ENCODE measurements at regions not wholly inside any gene's neighbourhood (a gene's known extent, or its start where the extent isn't known, plus 50 kb on each side); places are given as distances from the start of the nearest gene placed in this dataset.

GRCh38 chr6:137651178-137651577 lies 157.0 kb upstream of the OLIG3 start:
- H2AK5ac ChIP-seq (ENCODE audit: low read depth, low read length) = no peak overlapping the region
- H3K9ac ChIP-seq (ENCODE audit: low read depth, low read length) = no peak overlapping the region
- POLR2A ChIA-PET (ENCODE audit: unreplicated experiment) = no interaction called here
- no peak overlapping the region for H2AK9ac ChIP-seq (replicated peaks; ENCODE audit: low read depth, low read length, poor library complexity)
- no peak overlapping the region for H2AFZ ChIP-seq (replicated peaks; ENCODE audit: low read length, poor library complexity)
- H2BK20ac ChIP-seq (ENCODE audit: low read depth, low read length) = no peak overlapping the region
- no peaks in the 10 kb centered on the region for H3K36me3 ChIP-seq (ENCODE audit: control insufficient read depth, insufficient read depth, low read length)
- H4K5ac ChIP-seq (ENCODE audit: low read depth, low read length) = no peak overlapping the region
- H4K91ac ChIP-seq (ENCODE audit: insufficient read depth, low read depth, low read length) = no peak overlapping the region
- H3K9me3 ChIP-seq (ENCODE audit: control insufficient read depth, insufficient read depth, low read length) = peaks cover 5% of the 10 kb centered on the region; the same call in 1 of the 2 replicates
- H2BK15ac ChIP-seq (ENCODE audit: low read depth, low read length) = no peak overlapping the region
- no peak overlapping the region for H2BK120ac ChIP-seq (ENCODE audit: low read depth, low read length)
- no peak overlapping the region for H2BK5ac ChIP-seq (ENCODE audit: low read depth, low read length, poor library complexity, severe bottlenecking)
- no peak overlapping the region for H4K8ac ChIP-seq (ENCODE audit: low read depth in 2 of 2, low read length in 2 of 2)
- H3K56ac ChIP-seq (ENCODE audit: extremely low read depth, insufficient read depth, low read length) = no peak overlapping the region
- no peaks in the 10 kb centered on the region for H3K4me1 ChIP-seq (ENCODE audit: control insufficient read depth, insufficient read depth, low read length)
- H3K4ac ChIP-seq (ENCODE audit: low read depth, low read length) = no peak overlapping the region
- no peak overlapping the region for H3K4me2 ChIP-seq (ENCODE audit: low read depth, low read length)
- no peak for DNase-seq
- CTCF ChIA-PET = no interaction called here
- H4K20me1 ChIP-seq (ENCODE audit: insufficient read depth, low read length) = no peaks in the 10 kb centered on the region
- dilution Hi-C loops (cut with HindIII; ENCODE audit: low sequenced_read_pairs, unreplicated experiment) = no loop called here
- no TSS peak for BruUV-seq (replicated peaks)
- intact Hi-C loops (cut with micrococcal nuclease) = no loop called here
- H3K79me1 ChIP-seq (ENCODE audit: low read depth in 1 of 2, low read length in 2 of 2) = no peaks in the 10 kb centered on the region
- peaks cover 2% of the 10 kb centered on the region; the same call in 1 of the 2 replicates for H3K27me3 ChIP-seq (ENCODE audit: control insufficient read depth, insufficient read depth, low read length)
- H3K4me3 ChIP-seq (ENCODE audit: insufficient read depth, low read depth, low read length) = no peak overlapping the region
- no peak overlapping the region for H3K18ac ChIP-seq (ENCODE audit: low read depth, low read length)
- TF ChIP-seq RFX5 (IDR thresholded peaks at IDR 0.05; ENCODE audit: low read depth, low read length) (no peak), FOS (IDR thresholded peaks at IDR 0.05; ENCODE audit: low read depth, low read length) (no peak), MXI1 (IDR thresholded peaks at IDR 0.05; ENCODE audit: borderline replicate concordance, low read depth, low read length) (no peak), MAFK (IDR thresholded peaks at IDR 0.05; ENCODE audit: low read depth, low read length) (no peak), NFE2L2 (IDR thresholded peaks at IDR 0.05; ENCODE audit: low read depth, low read length) (no peak), RAD21 (IDR thresholded peaks at IDR 0.05; ENCODE audit: low read length) (no peak), CTCF (conservative IDR thresholded peaks at IDR 0.05; ENCODE audit: low read depth, low read length) (no peak), MAZ (IDR thresholded peaks at IDR 0.05; ENCODE audit: borderline replicate concordance, low read depth, low read length) (no peak), SMC3 (IDR thresholded peaks at IDR 0.05; ENCODE audit: low read depth, low read length) (no peak), BHLHE40 (IDR thresholded peaks at IDR 0.05; ENCODE audit: low read depth, low read length) (no peak), RCOR1 (IDR thresholded peaks at IDR 0.05; ENCODE audit: insufficient replicate concordance, low read length) (no peak), CEBPB (IDR thresholded peaks at IDR 0.05; ENCODE audit: low read depth, low read length) (no peak)
- ATAC-seq (ENCODE audit: low read depth) = no peak
- no peak overlapping the region for H3K27ac ChIP-seq (ENCODE audit: insufficient read depth, low read length)
- in situ Hi-C loops (cut with MboI; ENCODE audit: low sequenced_read_pairs) = no loop called here
- no peak overlapping the region for H3K14ac ChIP-seq (replicated peaks; ENCODE audit: low read depth, low read length)
- no peaks in the 10 kb centered on the region for H3K9me1 ChIP-seq (ENCODE audit: insufficient read depth, low read length)
- H3K23ac ChIP-seq (ENCODE audit: low read depth, low read length) = no peak overlapping the region
- 28% methylated on average over 2 of the region's 4 CpGs; no CpG with 5 or more reads in 1 of the 2 experiments for WGBS, 2 experiments (ENCODE audit: extremely low coverage in 2 of 2, insufficient read length in 1 of 2)
